ENCODE measurements at regions not wholly inside any gene's neighbourhood (a gene's known extent, or its start where the extent isn't known, plus 50 kb on each side); places are given as distances from the start of the nearest gene placed in this dataset.

GRCh38 chr1:173304529-173305227, 97.5 kb upstream of the TNFSF4 start:
- Histone ChIP-seq H3K27me3 (ENCODE audit: control insufficient read depth, insufficient read depth, low read length) (no peaks in the 10 kb centered on the region), H3K36me3 (ENCODE audit: control insufficient read depth, insufficient read depth, low read length) (no peaks in the 10 kb centered on the region), H3K4me1 (ENCODE audit: control insufficient read depth, insufficient read depth, low read length) (no peaks in the 10 kb centered on the region), H3K9me3 (ENCODE audit: control insufficient read depth, insufficient read depth, low read depth, low read length) (no peaks in the 10 kb centered on the region), H3K27ac (ENCODE audit: low read length) (no peak overlapping the region), H3K4me3 (ENCODE audit: low read depth in 2 of 2, low read length in 2 of 2) (no peak overlapping the region)
- DNase-seq (ENCODE audit: low read depth, low spot score), result no peak
- no TSS peak for BruUV-seq (replicated peaks)
- ChIA-PET POLR2A (no interaction called here), CTCF (no interaction called here)
- TF ChIP-seq TCF7L2 (IDR thresholded peaks at IDR 0.05; ENCODE audit: low read depth, low read length), result no peak
- no peak for TF ChIP-seq CTCF (IDR thresholded peaks at IDR 0.05)
- TF ChIP-seq REST (IDR thresholded peaks at IDR 0.05; ENCODE audit: insufficient read depth in 1 of 2, low read depth in 2 of 2, low read length in 1 of 2), result no peak
- no peak for TF ChIP-seq SIN3A (IDR thresholded peaks at IDR 0.05; ENCODE audit: borderline replicate concordance, insufficient read depth, low read depth, low read length)
- no peak for TF ChIP-seq POLR2AphosphoS5 (IDR thresholded peaks at IDR 0.05; ENCODE audit: low read depth, low read length)
- intact Hi-C loops (cut with micrococcal nuclease; ENCODE audit: unreplicated experiment) (no loop called here), in situ Hi-C loops (cut with HindIII; ENCODE audit: low pct_unique_long_range_greater_than_20kb, low sequenced_read_pairs) (no loop called here)
- no peak for ATAC-seq

GRCh38 chr1:173307845-173308244, 100.7 kb upstream of the TNFSF4 start:
- Histone ChIP-seq H3K27ac (ENCODE audit: low read length) (no peak overlapping the region), H3K27me3 (ENCODE audit: control insufficient read depth, insufficient read depth, low read length) (no peaks in the 10 kb centered on the region), H3K4me1 (ENCODE audit: control insufficient read depth, insufficient read depth, low read length) (no peaks in the 10 kb centered on the region), H3K9me3 (ENCODE audit: control insufficient read depth, insufficient read depth, low read depth, low read length) (no peaks in the 10 kb centered on the region), H3K36me3 (ENCODE audit: control insufficient read depth, insufficient read depth, low read length) (no peaks in the 10 kb centered on the region), H3K4me3 (ENCODE audit: low read depth in 2 of 2, low read length in 2 of 2) (no peak overlapping the region)
- ChIA-PET POLR2A (no interaction called here), CTCF (no interaction called here)
- ATAC-seq, result no peak
- no peak for DNase-seq (ENCODE audit: low read depth, low spot score)
- no peak for TF ChIP-seq CTCF (IDR thresholded peaks at IDR 0.05)
- TF ChIP-seq TCF7L2 (IDR thresholded peaks at IDR 0.05; ENCODE audit: low read depth, low read length), result no peak
- TF ChIP-seq POLR2AphosphoS5 (IDR thresholded peaks at IDR 0.05; ENCODE audit: low read depth, low read length), result no peak
- no peak for TF ChIP-seq SIN3A (IDR thresholded peaks at IDR 0.05; ENCODE audit: borderline replicate concordance, insufficient read depth, low read depth, low read length)
- TF ChIP-seq REST (IDR thresholded peaks at IDR 0.05; ENCODE audit: insufficient read depth in 1 of 2, low read depth in 2 of 2, low read length in 1 of 2), result no peak
- in situ Hi-C loops (cut with HindIII; ENCODE audit: low pct_unique_long_range_greater_than_20kb, low sequenced_read_pairs), result no loop called here
- intact Hi-C loops (cut with micrococcal nuclease; ENCODE audit: unreplicated experiment), result no loop called here
- BruUV-seq (replicated peaks), result no TSS peak
